A673 (cell line): ENCODE measurements at regions not wholly inside any gene's neighbourhood (a gene's known extent, or its start where the extent isn't known, plus 50 kb on each side); places are given as distances from the start of the nearest gene placed in this dataset.
"Not testable (repeated sequence)": the region's sequence is repeated elsewhere in the genome, so short reads cannot be mapped to it uniquely, and the experiment has no call there.

ENCODE experiments used
- BruUV-seq: library from RNA; stranded (reverse); fragments of 400-500 nt; replicated peaks from 2 replicates; lab custom pipeline; 2021; lab: Mats Ljungman, UMichigan
- CTCF ChIA-PET: fragments of 300-600 bp; sonication (Branson Sonifier 250); formaldehyde crosslinking; loops from one replicate; lab custom pipeline; 2022; ENCODE audit warnings: antibody characterized with exemption; lab: Charles Lee
- POLR2A ChIA-PET: fragments of 300-600 bp; sonication (Branson Sonifier 250); formaldehyde crosslinking; loops from one replicate; lab custom pipeline; 2022; ENCODE audit warnings: antibody characterized with exemption; ENCODE audit not compliant: low non-redundant PET; lab: Charles Lee
- DNase-seq: peaks from one replicate; pipeline ENCODE4 v3.0.0-alpha.2; 2015; ENCODE audit warnings: low spot score
- H3K27ac ChIP-seq: fragments of 200-600 bp; sonication (generic); 2 replicates; pipeline ENCODE4 v1.5.1; 2016; ENCODE audit warnings: mixed run types, low read depth, mild to moderate bottlenecking, mixed read lengths, antibody characterized with exemption, low read length; ENCODE audit not compliant: poor library complexity, severe bottlenecking
- H3K27me3 ChIP-seq: fragments of 200-600 bp; sonication (generic); replicated peaks from 2 replicates; pipeline ENCODE4 v1.6.1; 2017; ENCODE audit warnings: mixed run types, low read depth, mild to moderate bottlenecking, mixed read lengths, antibody characterized with exemption, low read length; ENCODE audit not compliant: insufficient read depth, poor library complexity
- H3K36me3 ChIP-seq: fragments of 200-600 bp; sonication (generic); 2 replicates; pipeline ENCODE4 v1.6.1; 2016; ENCODE audit warnings: mixed run types, mild to moderate bottlenecking, mixed read lengths, antibody characterized with exemption, low read length; ENCODE audit not compliant: insufficient read depth, poor library complexity, severe bottlenecking
- H3K4me1 ChIP-seq: fragments of 200-600 bp; sonication (generic); 2 replicates; pipeline ENCODE4 v1.6.1; 2017; ENCODE audit warnings: mixed run types, mild to moderate bottlenecking, mixed read lengths, antibody characterized with exemption, low read length; ENCODE audit not compliant: insufficient read depth, poor library complexity, severe bottlenecking
- H3K4me3 ChIP-seq: fragments of 200-600 bp; sonication (generic); 2 replicates; pipeline ENCODE4 v1.5.1; 2016; ENCODE audit warnings: low read depth, mixed run types, mild to moderate bottlenecking, mixed read lengths, low read length; ENCODE audit not compliant: poor library complexity, severe bottlenecking
- H3K9me3 ChIP-seq: fragments of 200-600 bp; sonication (generic); 2 replicates; pipeline ENCODE4 v1.6.1; 2016; ENCODE audit warnings: mixed run types, low read depth, mild to moderate bottlenecking, mixed read lengths, antibody characterized with exemption, low read length; ENCODE audit not compliant: poor library complexity, severe bottlenecking
- EZH2 ChIP-seq: fragments of 200-600 bp; sonication (generic); IDR thresholded peaks from 2 replicates; pipeline ENCODE4 v1.6.1; 2017; ENCODE audit warnings: borderline replicate concordance, low read depth, mild to moderate bottlenecking, mixed read lengths, antibody characterized with exemption, low read length; ENCODE audit not compliant: poor library complexity, severe bottlenecking
- intact Hi-C: fragments of 100-400 bp; cut with micrococcal nuclease; formaldehyde crosslinking; loops from one replicate; pipeline ENCODE4 v1.10.0; 2022; ENCODE audit not compliant: unreplicated experiment
- TF ChIP-seq, protein P1 (sequence below): fragments of 300-800, 200-600 bp; sonication (generic); conservative IDR thresholded peaks from 2 replicates; pipeline ENCODE4 v1.5.1; 2017; ENCODE audit warnings: low read depth, mild to moderate bottlenecking, antibody characterized with exemption, low read length, moderate library complexity, mixed read lengths

DNA sequence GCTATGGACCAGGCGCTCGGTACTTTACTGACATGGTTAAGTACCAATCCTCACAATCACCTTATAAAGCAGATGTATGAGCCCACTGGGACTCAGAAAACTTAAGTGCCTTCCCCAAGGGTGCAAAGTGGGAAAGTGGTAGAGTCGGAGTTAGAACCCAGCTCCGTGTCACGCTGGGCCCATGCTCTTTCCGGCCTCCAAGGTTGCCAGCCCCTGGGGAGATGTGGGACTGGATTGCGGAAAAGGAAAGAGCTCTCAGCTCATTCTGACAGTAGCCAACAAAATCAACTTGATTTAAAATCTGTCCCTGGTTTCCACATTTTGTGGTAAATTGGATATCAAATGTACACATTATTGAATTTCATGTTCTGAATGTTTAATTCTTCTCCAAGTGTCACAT, 403.8 kb downstream of the DCDC2C start:
- POLR2A ChIA-PET = no interaction called here
- CTCF ChIA-PET = no interaction called here
- Histone ChIP-seq H3K4me1 (peaks cover 3% of the 10 kb centered on the region), H3K27me3 (no peaks in the 10 kb centered on the region), H3K36me3 (no peaks in the 10 kb centered on the region), H3K27ac (no peak overlapping the region), H3K9me3 (no peaks in the 10 kb centered on the region), H3K4me3 (no peak overlapping the region)
- no TSS peak for BruUV-seq
- TF ChIP-seq, protein P1, sequence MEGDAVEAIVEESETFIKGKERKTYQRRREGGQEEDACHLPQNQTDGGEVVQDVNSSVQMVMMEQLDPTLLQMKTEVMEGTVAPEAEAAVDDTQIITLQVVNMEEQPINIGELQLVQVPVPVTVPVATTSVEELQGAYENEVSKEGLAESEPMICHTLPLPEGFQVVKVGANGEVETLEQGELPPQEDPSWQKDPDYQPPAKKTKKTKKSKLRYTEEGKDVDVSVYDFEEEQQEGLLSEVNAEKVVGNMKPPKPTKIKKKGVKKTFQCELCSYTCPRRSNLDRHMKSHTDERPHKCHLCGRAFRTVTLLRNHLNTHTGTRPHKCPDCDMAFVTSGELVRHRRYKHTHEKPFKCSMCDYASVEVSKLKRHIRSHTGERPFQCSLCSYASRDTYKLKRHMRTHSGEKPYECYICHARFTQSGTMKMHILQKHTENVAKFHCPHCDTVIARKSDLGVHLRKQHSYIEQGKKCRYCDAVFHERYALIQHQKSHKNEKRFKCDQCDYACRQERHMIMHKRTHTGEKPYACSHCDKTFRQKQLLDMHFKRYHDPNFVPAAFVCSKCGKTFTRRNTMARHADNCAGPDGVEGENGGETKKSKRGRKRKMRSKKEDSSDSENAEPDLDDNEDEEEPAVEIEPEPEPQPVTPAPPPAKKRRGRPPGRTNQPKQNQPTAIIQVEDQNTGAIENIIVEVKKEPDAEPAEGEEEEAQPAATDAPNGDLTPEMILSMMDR = no peak
- no peak for TF ChIP-seq EZH2
- peak; percentile 39 for DNase-seq
- intact Hi-C loops = no loop called here

DNA sequence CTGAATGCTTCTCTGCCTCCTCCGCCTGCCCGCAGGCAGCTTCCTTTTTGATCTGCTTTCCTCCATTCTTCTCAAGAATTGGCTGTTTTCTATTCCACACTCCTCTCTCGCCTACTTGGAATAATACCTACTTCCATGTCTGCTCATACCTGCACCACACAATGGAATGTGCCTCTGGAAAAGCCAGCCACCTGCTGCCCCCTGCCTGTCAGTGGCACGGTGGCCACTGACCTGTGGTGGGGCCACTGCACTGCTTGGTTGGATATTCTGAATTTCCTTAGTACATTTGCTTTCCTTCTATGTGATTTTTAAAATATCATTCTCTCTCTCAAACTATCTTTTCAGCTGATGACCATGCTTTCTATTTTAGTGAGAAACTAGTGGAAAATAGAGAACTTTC, 406.9 kb downstream of the DCDC2C start:
- H3K27ac ChIP-seq = no peak overlapping the region
- H3K36me3 ChIP-seq = no peaks in the 10 kb centered on the region
- H3K27me3 ChIP-seq = no peaks in the 10 kb centered on the region
- intact Hi-C loops = no loop called here
- no peak overlapping the region for H3K4me3 ChIP-seq
- CTCF ChIA-PET = no interaction called here
- no peak for TF ChIP-seq EZH2
- TF ChIP-seq, protein P1 = 0 out of 2 replicates have a peak, but pooled peaks have one; percentile 30
- BruUV-seq = no TSS peak
- no peaks in the 10 kb centered on the region for H3K9me3 ChIP-seq
- H3K4me1 ChIP-seq = peaks cover 3% of the 10 kb centered on the region
- POLR2A ChIA-PET = no interaction called here
- no peak for DNase-seq

DNA sequence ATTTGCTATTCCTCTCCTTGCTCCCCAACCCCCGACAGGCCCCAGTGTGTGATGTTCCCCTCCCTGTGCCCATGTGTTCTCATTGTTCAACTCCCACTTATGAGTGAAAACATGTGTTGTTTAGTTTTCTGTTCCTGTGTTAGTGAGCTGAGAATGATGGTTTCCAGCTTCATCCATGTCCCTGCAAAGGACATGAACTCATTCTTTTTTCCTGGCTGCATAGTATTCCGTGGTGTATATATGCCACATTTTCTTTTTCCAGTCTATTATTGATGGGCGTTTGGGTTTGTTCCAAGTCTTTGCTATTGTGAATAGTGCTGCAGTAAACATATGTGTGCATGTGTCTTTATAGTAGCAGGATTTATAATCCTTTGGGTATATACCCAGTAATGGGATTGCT, 412.1 kb downstream of the DCDC2C start:
- DNase-seq, intact Hi-C loops, H3K27ac ChIP-seq, H3K4me3 ChIP-seq, H3K36me3 ChIP-seq, H3K4me1 ChIP-seq, POLR2A ChIA-PET, CTCF ChIA-PET, H3K27me3 ChIP-seq, BruUV-seq, H3K9me3 ChIP-seq: not testable (repeated sequence)

DNA sequence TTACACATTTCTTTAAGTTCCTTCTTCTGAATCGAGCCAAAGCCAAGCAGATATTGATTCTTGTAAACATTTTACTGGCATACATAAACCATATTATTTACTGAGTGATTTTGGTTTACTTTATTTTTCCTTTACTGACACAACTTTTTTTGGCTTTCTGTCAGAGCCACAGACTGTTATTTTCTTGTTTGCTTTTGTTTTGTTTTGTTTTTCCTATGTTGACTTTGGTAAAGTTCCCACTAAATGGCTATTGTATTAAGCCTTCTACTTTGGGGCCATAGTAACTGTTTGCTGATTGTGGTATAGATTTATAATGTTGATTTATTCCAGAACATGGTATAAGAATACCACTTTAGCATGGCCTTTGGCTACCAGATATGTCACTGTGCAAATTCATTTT, 419.4 kb downstream of the DCDC2C start:
- ChIA-PET POLR2A (no interaction called here), CTCF (no interaction called here)
- no peaks in the 10 kb centered on the region for H3K9me3 ChIP-seq
- no TSS peak for BruUV-seq
- H3K4me3 ChIP-seq = no peak overlapping the region
- H3K27me3 ChIP-seq = no peaks in the 10 kb centered on the region
- DNase-seq = no peak
- H3K36me3 ChIP-seq = no peaks in the 10 kb centered on the region
- no peak overlapping the region for H3K27ac ChIP-seq
- intact Hi-C loops = no loop called here
- no peaks in the 10 kb centered on the region for H3K4me1 ChIP-seq
- no peak for TF ChIP-seq EZH2
- TF ChIP-seq, protein P1 = no peak
